IMR-90 (cell line): ENCODE measurements at regions not wholly inside any gene's neighbourhood (a gene's known extent, or its start where the extent isn't known, plus 50 kb on each side); places are given as distances from the start of the nearest gene placed in this dataset.

Source experiments
- ATAC-seq: fragments of 200-7000 bp; cut with Tn5 transposase; 2 replicates; pipeline ENCODE4 v1.9.1; 2020; ENCODE audit warnings: low read depth, mild to moderate bottlenecking, moderate library complexity
- BruUV-seq: library from RNA; stranded (reverse); fragments of 400-500 nt; replicated peaks from 2 replicates; lab custom pipeline; 2021; lab: Mats Ljungman, UMichigan
- CTCF ChIA-PET: fragments of 300-600 bp; formaldehyde crosslinking; extraction: SDS; loops from one replicate; lab custom pipeline; 2021; ENCODE audit warnings: antibody characterized with exemption; lab: Yijun Ruan, JAX
- POLR2A ChIA-PET: fragments of 300-600 bp; sonication (Branson Sonifier 250); formaldehyde crosslinking; loops from one replicate; lab custom pipeline; 2022; ENCODE audit warnings: antibody characterized with exemption; ENCODE audit not compliant: unreplicated experiment; lab: Charles Lee
- DNase-seq: peaks from one replicate; pipeline ENCODE4 v3.0.0; 2013
- H2AFZ ChIP-seq: replicated peaks from 2 replicates; pipeline ENCODE3; 2013; ENCODE audit warnings: low read length, mild to moderate bottlenecking; ENCODE audit not compliant: poor library complexity
- H2AK5ac ChIP-seq: 2 replicates; pipeline ENCODE4 v1.6.1; 2013; ENCODE audit warnings: low read depth, low read length, inconsistent platforms
- H2AK9ac ChIP-seq: replicated peaks from 2 replicates; pipeline ENCODE3; 2013; ENCODE audit warnings: mild to moderate bottlenecking, low read depth, low read length, moderate library complexity; ENCODE audit not compliant: poor library complexity
- H2BK120ac ChIP-seq: 2 replicates; pipeline ENCODE4 v1.6.1; 2013; ENCODE audit warnings: low read depth, low read length, inconsistent platforms
- H2BK15ac ChIP-seq: 3 replicates; pipeline ENCODE4 v1.6.1; 2013; ENCODE audit warnings: low read depth, low read length, inconsistent platforms
- H2BK20ac ChIP-seq: 2 replicates; pipeline ENCODE4 v1.6.1; 2013; ENCODE audit warnings: low read depth, mild to moderate bottlenecking, inconsistent platforms, low read length, moderate library complexity
- H2BK5ac ChIP-seq: 2 replicates; pipeline ENCODE4 v1.6.1; 2013; ENCODE audit warnings: mild to moderate bottlenecking, low read depth, low read length, inconsistent platforms; ENCODE audit not compliant: poor library complexity, severe bottlenecking
- H3K14ac ChIP-seq: replicated peaks from 2 replicates; pipeline ENCODE4 v1.6.1; 2013; ENCODE audit warnings: low read depth, low read length, inconsistent platforms
- H3K18ac ChIP-seq: 2 replicates; pipeline ENCODE4 v1.6.1; 2013; ENCODE audit warnings: low read depth, low read length, control low read depth
- H3K23ac ChIP-seq: 2 replicates; pipeline ENCODE4 v1.6.1; 2013; ENCODE audit warnings: low read depth, low read length, inconsistent platforms
- H3K27ac ChIP-seq: 2 replicates; pipeline ENCODE4 v1.5.1; 2013; ENCODE audit warnings: mild to moderate bottlenecking, control low read depth, low read length; ENCODE audit not compliant: insufficient read depth
- H3K27me3 ChIP-seq: 2 replicates; pipeline ENCODE4 v1.6.1; 2013; ENCODE audit warnings: low read length; ENCODE audit not compliant: control insufficient read depth, insufficient read depth
- H3K36me3 ChIP-seq: 2 replicates; pipeline ENCODE4 v1.6.1; 2013; ENCODE audit warnings: low read length, mixed read lengths; ENCODE audit not compliant: control insufficient read depth, insufficient read depth
- H3K4ac ChIP-seq: 2 replicates; pipeline ENCODE4 v1.6.1; 2013; ENCODE audit warnings: low read depth, low read length, inconsistent platforms
- H3K4me1 ChIP-seq: 2 replicates; pipeline ENCODE4 v1.6.1; 2013; ENCODE audit warnings: low read length, mixed read lengths; ENCODE audit not compliant: control insufficient read depth, insufficient read depth
- H3K4me2 ChIP-seq: 2 replicates; pipeline ENCODE4 v1.6.1; 2013; ENCODE audit warnings: low read depth, mild to moderate bottlenecking, control low read depth, low read length, moderate library complexity
- H3K4me3 ChIP-seq: 2 replicates; pipeline ENCODE4 v1.5.1; 2013; ENCODE audit warnings: low read depth, mild to moderate bottlenecking, control low read depth, low read length, moderate library complexity; ENCODE audit not compliant: insufficient read depth
- H3K56ac ChIP-seq: 2 replicates; pipeline ENCODE4 v1.6.1; 2013; ENCODE audit warnings: low read length, inconsistent platforms; ENCODE audit not compliant: insufficient read depth; ENCODE audit errors: extremely low read depth
- H3K79me1 ChIP-seq, 2 experiments: 2 replicates each; pipeline ENCODE4 v1.6.1; 2013; ENCODE audit warnings: low read length in 2 of 2, inconsistent platforms in 1 of 2, low read depth in 1 of 2
- H3K9ac ChIP-seq: 2 replicates; pipeline ENCODE4 v1.6.1; 2013; ENCODE audit warnings: low read depth, low read length, control low read depth
- H3K9me1 ChIP-seq: 2 replicates; pipeline ENCODE4 v1.6.1; 2013; ENCODE audit warnings: low read length, inconsistent platforms; ENCODE audit not compliant: insufficient read depth
- H3K9me3 ChIP-seq: 2 replicates; pipeline ENCODE4 v1.6.1; 2013; ENCODE audit warnings: low read length; ENCODE audit not compliant: control insufficient read depth, insufficient read depth
- H4K20me1 ChIP-seq: 2 replicates; pipeline ENCODE4 v1.6.1; 2013; ENCODE audit warnings: low read length, inconsistent platforms; ENCODE audit not compliant: insufficient read depth
- H4K5ac ChIP-seq: 2 replicates; pipeline ENCODE4 v1.6.1; 2013; ENCODE audit warnings: mild to moderate bottlenecking, low read depth, low read length, control low read depth
- H4K8ac ChIP-seq, 2 experiments: 2 replicates each; pipeline ENCODE4 v1.6.1; 2013; ENCODE audit warnings: low read depth in 2 of 2, low read length in 2 of 2, control low read depth in 1 of 2, inconsistent platforms in 1 of 2
- H4K91ac ChIP-seq: 2 replicates; pipeline ENCODE4 v1.6.1; 2013; ENCODE audit warnings: low read depth, low read length, inconsistent platforms; ENCODE audit not compliant: insufficient read depth
- CEBPB ChIP-seq: IDR thresholded peaks from 2 replicates; pipeline ENCODE4 v1.6.1; 2012; ENCODE audit warnings: low read depth, low read length, improper control_type of control experiment
- MAFK ChIP-seq: IDR thresholded peaks from 2 replicates; pipeline ENCODE4 v1.6.1; 2012; ENCODE audit warnings: low read depth, low read length, improper control_type of control experiment
- MAZ ChIP-seq: IDR thresholded peaks from 2 replicates; pipeline ENCODE4 v1.6.1; 2012; ENCODE audit warnings: low read depth, mild to moderate bottlenecking, low read length, improper control_type of control experiment, moderate library complexity, borderline replicate concordance
- MXI1 ChIP-seq: IDR thresholded peaks from 2 replicates; pipeline ENCODE4 v1.6.1; 2012; ENCODE audit warnings: low read depth, mild to moderate bottlenecking, low read length, moderate library complexity, borderline replicate concordance
- POLR2A ChIP-seq: IDR thresholded peaks from 2 replicates; pipeline ENCODE4 v1.6.1; 2012; ENCODE audit warnings: mild to moderate bottlenecking, low read depth, low read length
- WGBS, 2 experiments: methylation state at CpG; one replicate each; pipeline versions ENCODE4 v1.1.5 to v1.1.7; 2013; ENCODE audit warnings: missing lambda C conversion rate in 2 of 2; ENCODE audit not compliant: insufficient read length in 1 of 2; ENCODE audit errors: extremely low coverage in 2 of 2; 5-methylcytosine and 5-hydroxymethylcytosine counted together
- dilution Hi-C: fragments of 300-500 bp; cut with HindIII; formaldehyde crosslinking; loops from one replicate; pipeline ENCODE4 v1.14.3; 2018; ENCODE audit warnings: low sequenced_read_pairs; ENCODE audit not compliant: unreplicated experiment
- in situ Hi-C: fragments of 300-500 bp; cut with MboI; formaldehyde crosslinking; loops from 3 replicates; pipeline ENCODE4 v1.14.3; 2019; ENCODE audit warnings: low sequenced_read_pairs, inconsistent platforms, mixed read lengths
- intact Hi-C: fragments of 100-400 bp; cut with micrococcal nuclease; formaldehyde crosslinking; loops from 2 replicates; pipeline ENCODE4 v1.10.0; 2022
- TF ChIP-seq, protein P1 (sequence below): fragments of 150-350 bp; IDR thresholded peaks from 2 replicates; pipeline ENCODE4 v1.6.1; 2016; ENCODE audit warnings: low read depth, mild to moderate bottlenecking, low read length, moderate library complexity, borderline replicate concordance

DNA sequence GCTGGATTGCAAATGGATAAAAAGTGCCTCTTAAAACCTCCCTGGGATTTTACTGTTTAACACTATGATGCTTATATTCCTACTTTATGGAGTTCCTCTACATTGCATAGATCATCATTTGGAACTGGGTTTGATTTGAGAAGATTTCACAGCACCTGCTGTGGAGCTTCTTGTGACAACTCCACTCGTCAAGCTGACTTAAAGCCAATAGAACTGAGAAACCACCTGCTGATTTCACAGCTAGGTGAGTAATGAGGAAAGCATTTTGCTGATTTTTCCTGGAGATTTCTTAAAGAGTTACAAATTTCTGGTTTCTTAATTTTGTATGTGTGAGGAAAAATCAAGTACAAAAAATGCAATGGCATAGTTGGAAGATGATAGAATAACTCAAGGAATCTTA lies 739.1 kb upstream of the LRRTM1 start:
- BruUV-seq: no TSS peak
- Histone ChIP-seq H2AK5ac (no peak overlapping the region), H3K4me1 (no peaks in the 10 kb centered on the region), H3K18ac (no peak overlapping the region), H3K9me1 (no peaks in the 10 kb centered on the region), H3K4me2 (no peak overlapping the region), H3K14ac (no peak overlapping the region), H3K27me3 (no peaks in the 10 kb centered on the region), H3K9me3 (peaks cover 5% of the 10 kb centered on the region; the same call in 1 of the 2 replicates), H3K23ac (no peak overlapping the region), H4K5ac (no peak overlapping the region), H3K4ac (no peak overlapping the region), H4K91ac (no peak overlapping the region), H2AFZ (no peak overlapping the region), H2BK20ac (no peak overlapping the region), H3K4me3 (no peak overlapping the region), H4K8ac (no peak overlapping the region), H2BK5ac (no peak overlapping the region), H3K56ac (no peak overlapping the region), H4K20me1 (no peaks in the 10 kb centered on the region), H3K9ac (no peak overlapping the region), H3K79me1 (no peaks in the 10 kb centered on the region), H2BK120ac (no peak overlapping the region), H3K36me3 (no peaks in the 10 kb centered on the region), H3K27ac (no peak overlapping the region), H2AK9ac (no peak overlapping the region), H2BK15ac (no peak overlapping the region)
- no peak for TF ChIP-seq POLR2A
- TF ChIP-seq, protein P1, sequence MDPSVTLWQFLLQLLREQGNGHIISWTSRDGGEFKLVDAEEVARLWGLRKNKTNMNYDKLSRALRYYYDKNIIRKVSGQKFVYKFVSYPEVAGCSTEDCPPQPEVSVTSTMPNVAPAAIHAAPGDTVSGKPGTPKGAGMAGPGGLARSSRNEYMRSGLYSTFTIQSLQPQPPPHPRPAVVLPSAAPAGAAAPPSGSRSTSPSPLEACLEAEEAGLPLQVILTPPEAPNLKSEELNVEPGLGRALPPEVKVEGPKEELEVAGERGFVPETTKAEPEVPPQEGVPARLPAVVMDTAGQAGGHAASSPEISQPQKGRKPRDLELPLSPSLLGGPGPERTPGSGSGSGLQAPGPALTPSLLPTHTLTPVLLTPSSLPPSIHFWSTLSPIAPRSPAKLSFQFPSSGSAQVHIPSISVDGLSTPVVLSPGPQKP: no peak
- no peak for TF ChIP-seq CEBPB
- no peak for TF ChIP-seq MAFK
- no peak for TF ChIP-seq MAZ
- no peak for TF ChIP-seq MXI1
- CTCF ChIA-PET: no interaction called here
- no CpG with 5 or more reads among the region's 1 CpG for WGBS, 2 experiments
- dilution Hi-C loops (no loop called here), in situ Hi-C loops (no loop called here), intact Hi-C loops (no loop called here)
- ATAC-seq: no peak
- POLR2A ChIA-PET: no interaction called here
- no peak for DNase-seq
